Bronchial epithelial cell (primary cell): ENCODE measurements at regions not wholly inside any gene's neighbourhood (a gene's known extent, or its start where the extent isn't known, plus 50 kb on each side); places are given as distances from the start of the nearest gene placed in this dataset.
A peak's percentile ranks its signal among the peaks of the same experiment; 100 is the strongest.

Experiments
- DNase-seq: peaks from one replicate; pipeline ENCODE4 v3.0.0-alpha.2; 2010; ENCODE audit warnings: low read depth
- FAIRE-seq: peaks from 2 replicates; lab custom pipeline; 2011; peaks lifted over from hg19 to GRCh38; lab: Jason Lieb, UNC
- H3K27me3 ChIP-seq: 2 replicates; pipeline ENCODE4 v1.5.1; 2011; ENCODE audit warnings: low read length; ENCODE audit not compliant: control insufficient read depth, insufficient read depth
- H3K36me3 ChIP-seq: 2 replicates; pipeline ENCODE4 v1.5.1; 2011; ENCODE audit warnings: low read length; ENCODE audit not compliant: control insufficient read depth, insufficient read depth
- H3K4me3 ChIP-seq: 2 replicates; pipeline ENCODE4 v1.5.1; 2011; ENCODE audit warnings: mild to moderate bottlenecking, low read depth, low read length, control low read depth
- CTCF ChIP-seq: IDR thresholded peaks from 2 replicates; pipeline ENCODE4 v1.5.1; 2011; ENCODE audit warnings: mild to moderate bottlenecking, moderate library complexity, low read length, control low read depth, inconsistent platforms; ENCODE audit not compliant: insufficient read depth, severe bottlenecking

GRCh38 chr9:12539580-12539975 is 153.6 kb upstream of the TYRP1 start:
- no peak for DNase-seq
- FAIRE-seq: no peak
- Histone ChIP-seq H3K27me3 (no peaks in the 10 kb centered on the region), H3K36me3 (no peaks in the 10 kb centered on the region), H3K4me3 (no peak overlapping the region)
- no peak for TF ChIP-seq CTCF

GRCh38 chr9:12544700-12545099 is 148.5 kb upstream of the TYRP1 start:
- FAIRE-seq: no peak

GRCh38 chr9:12554636-12555035 is 138.5 kb upstream of the TYRP1 start:
- H3K27me3 ChIP-seq: no peaks in the 10 kb centered on the region
- DNase-seq: peak; percentile 21
- H3K4me3 ChIP-seq: no peak overlapping the region
- FAIRE-seq: no peak
- H3K36me3 ChIP-seq: no peaks in the 10 kb centered on the region
- TF ChIP-seq CTCF: peak; percentile 13

More at GRCh38 chr9:12544700-12545099, 148.5 kb upstream of the TYRP1 start:
- no peak for TF ChIP-seq CTCF
- Histone ChIP-seq H3K27me3 (no peaks in the 10 kb centered on the region), H3K4me3 (no peak overlapping the region), H3K36me3 (no peaks in the 10 kb centered on the region)
- DNase-seq: no peak

GRCh38 chr9:12566404-12567090 is 126.6 kb upstream of the TYRP1 start:
- H3K36me3 ChIP-seq: no peaks in the 10 kb centered on the region
- H3K27me3 ChIP-seq: no peaks in the 10 kb centered on the region
- FAIRE-seq (no peak), DNase-seq (no peak)
- H3K4me3 ChIP-seq: no peak overlapping the region
- no peak for TF ChIP-seq CTCF

GRCh38 chr9:12584656-12585522 is 108.3 kb upstream of the TYRP1 start:
- Histone ChIP-seq H3K4me3 (no peak overlapping the region), H3K36me3 (no peaks in the 10 kb centered on the region), H3K27me3 (no peaks in the 10 kb centered on the region)
- FAIRE-seq (no peak), DNase-seq (no peak)
- TF ChIP-seq CTCF: no peak
